Parathyroid adenoma (tissue), 2 donors: ENCODE measurements at regions not wholly inside any gene's neighbourhood (a gene's known extent, or its start where the extent isn't known, plus 50 kb on each side); places are given as distances from the start of the nearest gene placed in this dataset.

ENCODE experiments used
- H2AFZ ChIP-seq: fragments of 300-600 bp; sonication (generic); one replicate; pipeline ENCODE4 v1.7.0; 2017; ENCODE audit warnings: antibody characterized with exemption, mild to moderate bottlenecking
- H3K27ac ChIP-seq: fragments of 300-600 bp; sonication (generic); one replicate; pipeline ENCODE4 v1.7.0; 2017
- H3K27me3 ChIP-seq: fragments of 300-600 bp; sonication (generic); one replicate; pipeline ENCODE4 v1.7.0; 2017; ENCODE audit warnings: low read length; ENCODE audit not compliant: control insufficient read depth, insufficient read depth
- H3K36me3 ChIP-seq: fragments of 300-600 bp; sonication (generic); one replicate; pipeline ENCODE4 v1.7.0; 2017; ENCODE audit warnings: low read length; ENCODE audit not compliant: control insufficient read depth, insufficient read depth
- H3K4me1 ChIP-seq: fragments of 300-600 bp; sonication (generic); one replicate; pipeline ENCODE4 v1.7.0; 2017; ENCODE audit warnings: control low read depth
- H3K4me2 ChIP-seq: fragments of 300-600 bp; sonication (generic); one replicate; pipeline ENCODE4 v1.7.0; 2017; ENCODE audit warnings: low read length
- H3K4me3 ChIP-seq: fragments of 300-600 bp; sonication (generic); one replicate; pipeline ENCODE4 v1.7.0; 2017; ENCODE audit warnings: low read depth, low read length
- H3K79me2 ChIP-seq: fragments of 300-600 bp; sonication (generic); one replicate; pipeline ENCODE4 v1.7.0; 2017; ENCODE audit warnings: control low read depth
- H3K9ac ChIP-seq: fragments of 300-600 bp; sonication (generic); one replicate; pipeline ENCODE4 v1.7.0; 2017; ENCODE audit warnings: mild to moderate bottlenecking
- H3K9me3 ChIP-seq: fragments of 300-600 bp; sonication (generic); one replicate; pipeline ENCODE4 v1.7.0; 2017; ENCODE audit warnings: low read length; ENCODE audit not compliant: control insufficient read depth
- TF ChIP-seq, protein P1 (sequence below): fragments of 300-600 bp; sonication (generic); IDR thresholded peaks from one replicate; pipeline ENCODE4 v1.7.0; 2017; ENCODE audit warnings: antibody characterized with exemption, mild to moderate bottlenecking
- donor health status: primary hyperparathyroidism.

DNA sequence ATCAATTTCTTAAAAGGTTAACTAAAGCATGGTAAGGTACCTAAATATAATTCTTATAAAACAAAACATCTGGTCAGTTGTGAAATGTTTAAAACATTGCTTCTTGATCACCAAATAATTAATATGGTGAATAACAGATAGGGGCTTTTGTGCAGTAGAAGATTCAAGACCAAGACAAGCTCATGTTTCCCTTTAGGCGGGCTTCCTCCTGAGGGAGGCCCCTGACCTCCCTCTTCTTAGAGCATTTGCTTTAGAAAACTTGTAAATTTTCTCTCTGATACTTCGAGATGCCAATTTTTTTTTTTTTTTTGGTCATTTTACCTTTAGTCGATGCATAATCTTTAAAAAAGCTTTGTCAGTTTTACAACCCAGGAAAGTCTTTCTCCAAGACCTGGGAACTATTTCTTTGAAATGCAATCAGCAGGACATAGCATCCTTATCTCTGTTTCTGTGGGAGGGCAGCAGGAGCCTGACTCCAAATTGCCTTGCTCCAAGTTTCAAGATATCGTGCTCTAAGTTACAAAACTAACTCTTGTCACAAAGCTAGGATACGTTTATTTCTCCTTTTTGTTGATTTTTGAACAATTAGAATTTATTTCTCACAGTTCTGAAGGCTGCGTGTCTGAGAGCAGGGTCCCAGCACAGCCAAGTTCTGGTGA is 66.6 kb upstream of the BICD1 start:
- no peaks in the 10 kb centered on the region for H3K36me3 ChIP-seq
- H3K9me3 ChIP-seq = no peaks in the 10 kb centered on the region
- H3K4me2 ChIP-seq = no peak overlapping the region
- H3K79me2 ChIP-seq = no peaks in the 10 kb centered on the region
- H3K9ac ChIP-seq = no peak overlapping the region
- H3K27me3 ChIP-seq = no peaks in the 10 kb centered on the region
- no peaks in the 10 kb centered on the region for H3K4me1 ChIP-seq
- no peak overlapping the region for H2AFZ ChIP-seq
- H3K27ac ChIP-seq = no peak overlapping the region
- H3K4me3 ChIP-seq = no peak overlapping the region
- TF ChIP-seq, protein P1, sequence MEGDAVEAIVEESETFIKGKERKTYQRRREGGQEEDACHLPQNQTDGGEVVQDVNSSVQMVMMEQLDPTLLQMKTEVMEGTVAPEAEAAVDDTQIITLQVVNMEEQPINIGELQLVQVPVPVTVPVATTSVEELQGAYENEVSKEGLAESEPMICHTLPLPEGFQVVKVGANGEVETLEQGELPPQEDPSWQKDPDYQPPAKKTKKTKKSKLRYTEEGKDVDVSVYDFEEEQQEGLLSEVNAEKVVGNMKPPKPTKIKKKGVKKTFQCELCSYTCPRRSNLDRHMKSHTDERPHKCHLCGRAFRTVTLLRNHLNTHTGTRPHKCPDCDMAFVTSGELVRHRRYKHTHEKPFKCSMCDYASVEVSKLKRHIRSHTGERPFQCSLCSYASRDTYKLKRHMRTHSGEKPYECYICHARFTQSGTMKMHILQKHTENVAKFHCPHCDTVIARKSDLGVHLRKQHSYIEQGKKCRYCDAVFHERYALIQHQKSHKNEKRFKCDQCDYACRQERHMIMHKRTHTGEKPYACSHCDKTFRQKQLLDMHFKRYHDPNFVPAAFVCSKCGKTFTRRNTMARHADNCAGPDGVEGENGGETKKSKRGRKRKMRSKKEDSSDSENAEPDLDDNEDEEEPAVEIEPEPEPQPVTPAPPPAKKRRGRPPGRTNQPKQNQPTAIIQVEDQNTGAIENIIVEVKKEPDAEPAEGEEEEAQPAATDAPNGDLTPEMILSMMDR = no peak

DNA sequence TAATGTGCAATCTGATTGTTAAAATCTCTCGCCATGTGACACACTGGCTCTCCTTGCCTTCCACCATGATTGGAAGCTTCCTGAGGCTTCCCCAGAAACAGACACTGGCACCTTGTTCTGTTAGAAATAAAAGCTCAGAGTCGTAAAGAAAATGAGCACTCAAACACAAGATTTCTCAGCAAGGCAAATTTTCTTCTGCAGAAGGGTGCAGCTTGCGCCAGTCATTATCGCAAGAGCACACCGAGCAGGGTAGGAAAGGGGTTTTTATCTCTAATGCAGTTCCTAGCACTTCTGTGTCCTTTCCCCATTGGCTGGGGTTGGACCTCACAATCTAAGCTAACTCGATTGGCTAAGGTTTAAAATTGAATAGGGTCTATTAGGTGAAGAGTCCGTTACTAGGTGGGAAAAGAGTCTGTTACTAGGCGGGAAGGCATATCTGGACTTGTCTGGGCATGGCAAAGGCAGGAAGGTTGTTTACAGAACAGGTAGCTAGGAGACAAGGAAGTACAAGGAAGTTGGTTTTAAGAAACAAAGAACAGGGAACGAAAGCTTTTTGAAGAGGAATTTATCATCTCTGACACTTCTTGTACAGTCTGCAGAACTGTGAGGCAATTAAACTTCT is 62.6 kb upstream of the BICD1 start:
- Histone ChIP-seq H3K36me3 (no peaks in the 10 kb centered on the region), H2AFZ (no peak overlapping the region), H3K4me1 (no peaks in the 10 kb centered on the region), H3K4me2 (no peak overlapping the region), H3K9ac (no peak overlapping the region), H3K4me3 (no peak overlapping the region), H3K79me2 (no peaks in the 10 kb centered on the region), H3K9me3 (no peaks in the 10 kb centered on the region), H3K27me3 (no peaks in the 10 kb centered on the region), H3K27ac (no peak overlapping the region)
- TF ChIP-seq, protein P1 = no peak

DNA sequence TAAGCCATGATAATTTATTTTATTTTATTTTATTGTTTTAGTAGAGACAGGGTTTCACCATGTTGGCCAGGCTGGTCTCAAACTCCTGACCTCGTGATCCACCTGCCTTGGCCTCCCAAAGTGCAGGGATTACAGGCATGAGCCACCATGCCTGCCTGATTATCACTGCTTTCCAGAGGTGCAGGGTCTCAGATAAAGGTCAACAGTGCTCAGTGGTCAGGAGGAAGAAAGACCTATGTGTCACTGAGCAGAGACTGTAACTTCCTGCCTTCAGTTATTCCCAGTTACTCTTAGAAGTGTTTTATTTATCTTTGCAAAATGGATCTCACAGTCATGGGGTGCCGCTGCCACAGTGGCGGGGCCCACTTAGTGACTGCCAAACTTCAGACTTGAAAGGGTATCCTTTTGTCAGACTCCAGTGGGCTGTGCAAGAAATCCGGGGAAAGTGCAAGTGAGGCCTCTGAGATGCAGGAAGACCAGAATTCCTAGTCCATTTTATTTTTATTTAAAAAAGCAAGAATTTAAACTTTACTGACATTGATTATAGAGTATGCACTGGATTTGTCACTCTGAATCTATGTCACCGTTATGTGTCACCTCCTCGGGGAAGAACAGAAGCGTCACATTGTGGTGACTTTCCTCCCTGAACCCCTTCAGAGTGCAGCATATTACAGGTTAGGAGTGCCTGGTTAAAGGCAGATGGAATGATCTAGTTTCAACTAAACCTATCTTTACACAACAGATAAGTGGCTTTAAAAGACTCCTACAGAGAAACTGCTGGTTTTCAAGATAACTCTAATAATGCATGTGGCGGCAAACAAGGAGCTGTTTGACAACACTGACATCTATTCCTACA is 59.1 kb upstream of the BICD1 start:
- Histone ChIP-seq H3K27me3 (no peaks in the 10 kb centered on the region), H3K79me2 (no peaks in the 10 kb centered on the region), H3K27ac (no peak overlapping the region), H3K4me3 (no peak overlapping the region), H2AFZ (no peak overlapping the region), H3K9ac (no peak overlapping the region), H3K4me1 (no peaks in the 10 kb centered on the region), H3K36me3 (no peaks in the 10 kb centered on the region), H3K9me3 (no peaks in the 10 kb centered on the region), H3K4me2 (no peak overlapping the region)
- TF ChIP-seq, protein P1 = no peak

DNA sequence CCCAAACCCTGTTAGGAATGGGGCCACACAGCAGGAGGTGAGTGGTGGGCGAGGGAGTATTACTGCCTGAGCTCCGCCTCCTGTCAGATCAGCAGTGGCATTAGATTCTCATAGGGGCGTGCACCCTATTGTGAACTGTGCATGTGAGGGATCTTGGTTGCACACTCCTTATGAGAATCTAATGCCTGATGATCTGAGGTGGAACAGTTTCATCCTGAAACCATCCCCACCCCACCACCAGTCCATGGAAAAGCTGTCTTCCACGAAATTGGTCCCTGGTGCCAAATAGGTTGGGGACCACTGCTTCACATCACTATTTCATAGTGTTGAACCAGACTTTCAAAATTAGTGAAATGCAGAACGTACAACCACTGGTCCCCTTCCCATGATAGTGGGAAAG is 57.9 kb upstream of the BICD1 start:
- Histone ChIP-seq H3K4me2 (no peak overlapping the region), H3K27ac (no peak overlapping the region), H2AFZ (no peak overlapping the region), H3K4me3 (no peak overlapping the region), H3K27me3 (no peaks in the 10 kb centered on the region), H3K36me3 (no peaks in the 10 kb centered on the region), H3K9me3 (no peaks in the 10 kb centered on the region), H3K4me1 (no peaks in the 10 kb centered on the region), H3K9ac (no peak overlapping the region), H3K79me2 (no peaks in the 10 kb centered on the region)
- TF ChIP-seq, protein P1 = no peak
